ENCODE measurements at regions not wholly inside any gene's neighbourhood (a gene's known extent, or its start where the extent isn't known, plus 50 kb on each side); places are given as distances from the start of the nearest gene placed in this dataset.

DNA sequence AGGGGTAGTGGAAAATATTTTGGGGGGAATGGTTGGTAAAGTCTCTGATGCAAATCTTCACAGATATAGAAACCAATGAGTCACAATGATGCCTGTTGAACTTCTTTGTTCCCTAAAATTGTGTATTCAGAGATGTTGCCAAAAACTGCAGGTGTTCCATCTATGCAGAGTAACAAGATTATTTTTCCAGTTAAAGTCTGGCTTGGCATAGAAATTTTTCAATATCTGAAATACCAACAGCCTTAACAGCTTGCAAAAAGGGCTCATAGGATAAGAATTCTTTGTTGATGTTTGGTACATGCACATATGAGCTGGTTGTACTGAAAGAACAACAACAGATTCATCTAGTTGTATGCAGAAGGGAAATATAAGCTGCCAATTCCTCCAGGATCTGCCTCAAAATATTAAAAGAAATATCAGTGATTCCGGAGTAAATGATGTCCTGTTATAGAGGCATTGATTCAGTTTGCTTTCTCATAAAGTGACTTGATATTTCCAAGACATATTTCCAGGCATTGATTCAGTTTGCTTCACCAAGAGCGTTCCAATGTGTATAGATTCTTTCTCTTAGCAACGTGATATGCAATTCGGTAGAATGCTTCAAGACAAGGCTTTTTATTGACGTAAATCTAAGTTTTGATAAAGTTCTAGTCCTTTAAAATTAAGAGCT lies 564.4 kb downstream of the TMA16 start:
- no peak overlapping the region for H3K27ac ChIP-seq
- no peak for TF ChIP-seq CTCF (conservative IDR thresholded peaks at IDR 0.05)

DNA sequence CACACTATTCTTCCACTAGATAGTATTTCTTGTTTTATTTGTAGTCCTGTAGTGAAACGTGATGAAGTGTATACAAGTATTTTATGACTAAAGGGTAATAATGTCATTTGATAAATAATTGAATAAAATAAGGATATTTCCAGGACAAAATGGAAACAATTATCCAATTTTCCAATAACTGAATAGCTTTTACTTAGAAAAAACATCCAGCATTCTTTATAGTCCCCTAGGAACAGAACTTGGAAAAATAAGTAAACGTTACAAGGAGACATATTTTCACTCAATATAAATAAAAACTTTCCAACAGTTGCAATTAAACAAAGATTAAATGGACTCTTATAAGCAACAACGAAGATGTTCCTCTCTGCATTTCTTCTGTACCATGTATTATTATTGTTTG lies 566.0 kb downstream of the TMA16 start:
- TF ChIP-seq CTCF (conservative IDR thresholded peaks at IDR 0.05), result no peak
- H3K27ac ChIP-seq, result no peak overlapping the region

DNA sequence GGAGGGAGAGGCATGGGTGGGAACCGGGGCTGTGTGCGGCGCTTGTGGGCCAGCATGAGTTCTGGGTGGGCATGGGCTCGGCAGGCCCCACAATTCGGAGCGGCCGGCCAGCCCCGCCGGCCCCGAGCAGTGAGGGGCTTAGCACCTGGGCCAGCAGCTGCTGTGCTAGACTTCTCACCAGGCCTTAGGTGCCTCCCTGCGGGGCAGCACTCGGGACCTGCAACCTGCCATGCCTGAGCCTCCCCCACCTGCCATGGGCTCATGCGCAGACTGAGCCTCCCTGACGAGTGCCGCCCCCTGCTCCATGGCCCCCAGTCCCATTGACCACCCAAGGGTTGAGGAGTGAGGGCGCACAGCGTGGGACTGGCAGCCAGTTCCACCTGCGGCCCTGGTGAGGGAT lies 573.9 kb downstream of the TMA16 start:
- no peak for TF ChIP-seq CTCF (conservative IDR thresholded peaks at IDR 0.05)
- no peak overlapping the region for H3K27ac ChIP-seq

- TF ChIP-seq CTCF (conservative IDR thresholded peaks at IDR 0.05), result no peak
- no peak overlapping the region for H3K27ac ChIP-seq
Observed at GRCh38 chr4:164070625-164071024, 576.1 kb downstream of the TMA16 start.

DNA sequence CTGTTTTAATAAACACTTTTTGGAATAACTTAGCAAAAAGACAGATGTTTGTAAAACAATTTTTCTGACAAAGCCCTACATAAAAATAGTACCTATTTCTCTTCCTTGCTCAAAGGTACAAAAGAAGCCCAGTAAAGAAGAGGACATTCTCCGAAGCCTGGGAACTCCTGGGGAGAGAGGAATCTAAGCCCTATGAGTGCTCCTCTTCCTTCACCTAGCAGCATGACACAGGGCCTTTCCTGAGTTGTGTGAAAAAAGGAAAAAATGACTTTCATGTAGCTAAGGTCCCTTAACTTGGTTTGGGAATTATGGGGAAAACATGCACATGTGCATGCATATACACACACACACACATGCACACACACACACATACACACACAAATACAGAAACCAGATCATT lies 586.9 kb downstream of the TMA16 start:
- no peak for TF ChIP-seq CTCF (conservative IDR thresholded peaks at IDR 0.05)
- no peak overlapping the region for H3K27ac ChIP-seq

- no peak for TF ChIP-seq CTCF (conservative IDR thresholded peaks at IDR 0.05)
- no peak overlapping the region for H3K27ac ChIP-seq
Observed at GRCh38 chr4:164081801-164082200, 587.3 kb downstream of the TMA16 start.

DNA sequence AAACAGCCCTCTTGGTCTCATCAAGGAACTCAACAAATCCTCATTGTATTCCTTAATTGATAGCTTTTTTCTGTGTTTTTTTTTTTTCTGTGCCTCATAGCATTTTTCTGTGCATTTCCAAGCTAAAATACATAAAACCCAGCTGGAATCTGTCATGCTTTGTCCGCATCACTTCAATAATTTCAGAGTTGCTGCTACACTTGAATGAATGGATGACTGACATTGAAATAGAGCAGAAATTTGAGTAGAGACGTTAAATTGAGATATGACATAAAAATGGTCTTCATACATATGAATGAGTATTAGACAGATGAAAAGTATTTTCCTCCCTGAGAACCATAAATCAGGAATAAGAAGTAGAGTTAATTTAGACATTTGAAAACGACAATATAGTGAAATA lies 593.2 kb downstream of the TMA16 start:
- no peak for TF ChIP-seq CTCF (conservative IDR thresholded peaks at IDR 0.05)
- H3K27ac ChIP-seq, result no peak overlapping the region

All from VCaP (cell line).